B cell (primary cell): ENCODE measurements at regions not wholly inside any gene's neighbourhood (a gene's known extent, or its start where the extent isn't known, plus 50 kb on each side); places are given as distances from the start of the nearest gene placed in this dataset.

Experiments used
- ATAC-seq: fragments of 200-7000 bp; cut with Tn5 transposase; one replicate; pipeline ENCODE4 v1.10.0; 2021; ENCODE audit warnings: low read depth, mild to moderate bottlenecking, moderate number of reproducible peaks, moderate library complexity
- CTCF ChIA-PET: fragments of 350-600 bp; sonication (Branson Sonifier 250); formaldehyde crosslinking; loops from one replicate; lab custom pipeline; 2021; ENCODE audit warnings: antibody characterized with exemption, inconsistent platforms; lab: Charles Lee
- POLR2A ChIA-PET: fragments of 350-600 bp; sonication (Branson Sonifier 250); formaldehyde crosslinking; loops from one replicate; lab custom pipeline; 2021; ENCODE audit warnings: antibody characterized with exemption; lab: Charles Lee
- DNase-seq: peaks from one replicate; pipeline ENCODE4 v3.0.0; 2013
- H2AFZ ChIP-seq: 2 replicates; pipeline ENCODE4 v1.6.1; 2012; ENCODE audit warnings: mild to moderate bottlenecking, low read depth, low read length; ENCODE audit not compliant: insufficient read depth, poor library complexity, severe bottlenecking
- H3K27ac ChIP-seq, 2 donors: 1 replicate in 1 of 2; 2 replicates in 1 of 2; pipeline ENCODE4 v1.5.1; 2012 to 2013; ENCODE audit warnings: low read length in 2 of 2, mild to moderate bottlenecking in 2 of 2, moderate library complexity in 1 of 2
- H3K27me3 ChIP-seq, 4 experiments: fragments of 200-600 bp in 1 of 4; sonication (generic) in 1 of 4; replicated peaks in 1 of 4; 1 replicate in 2 of 4; 2 replicates in 2 of 4; pipeline versions ENCODE4 v1.6.1 to v1.7.0; 2013 to 2016; ENCODE audit warnings: low read length in 3 of 4, mild to moderate bottlenecking in 2 of 4, mixed read lengths in 1 of 4, moderate library complexity in 1 of 4; ENCODE audit not compliant: insufficient read depth in 4 of 4, control insufficient read depth in 3 of 4; ENCODE audit errors: control extremely low read depth in 1 of 4
- H3K36me3 ChIP-seq, 2 experiments: replicated peaks in 1 of 2; 1 replicate in 1 of 2; 2 replicates in 1 of 2; pipeline versions ENCODE4 v1.6.1 to v1.7.1; 2013; ENCODE audit warnings: low read length in 1 of 2; ENCODE audit not compliant: insufficient read depth in 2 of 2, control insufficient read depth in 1 of 2; ENCODE audit errors: control extremely low read depth in 1 of 2, extremely low read depth in 1 of 2
- H3K4me1 ChIP-seq, 2 donors: fragments of 200-600 bp in 1 of 2; sonication (generic) in 1 of 2; 1 replicate in 1 of 2; 2 replicates in 1 of 2; pipeline versions ENCODE4 v1.5.1 to v1.6.1; 2013 to 2017; ENCODE audit warnings: low read length in 2 of 2; ENCODE audit not compliant: control insufficient read depth in 2 of 2, insufficient read depth in 2 of 2
- H3K4me2 ChIP-seq: replicated peaks from 2 replicates; pipeline ENCODE3; 2012; ENCODE audit warnings: mild to moderate bottlenecking, low read depth, low read length; ENCODE audit not compliant: poor library complexity, severe bottlenecking
- H3K4me3 ChIP-seq, 5 experiments: fragments of 200-600 bp in 1 of 5; sonication (generic) in 1 of 5; 1 replicate in 3 of 5; 2 replicates in 2 of 5; pipeline versions ENCODE4 v1.5.1 to v1.7.0; 2011 to 2016; ENCODE audit warnings: low read length in 4 of 5, mild to moderate bottlenecking in 4 of 5, low read depth in 2 of 5, control low read depth in 1 of 5, moderate library complexity in 1 of 5; ENCODE audit not compliant: insufficient read depth in 1 of 5; ENCODE audit errors: control extremely low read depth in 1 of 5, extremely low read depth in 1 of 5
- H3K79me2 ChIP-seq: fragments of 200-600 bp; sonication (generic); one replicate; pipeline ENCODE4 v1.6.0; 2016; ENCODE audit warnings: low read length; ENCODE audit not compliant: control insufficient read depth, insufficient read depth
- H3K9ac ChIP-seq: fragments of 200-600 bp; sonication (generic); 2 replicates; pipeline ENCODE4 v1.6.1; 2017; ENCODE audit warnings: mild to moderate bottlenecking, low read length, moderate library complexity
- H3K9me3 ChIP-seq, 3 donors: one replicate each; pipeline versions ENCODE4 v1.6.1 to v1.7.1; 2013; ENCODE audit warnings: low read length in 2 of 3; ENCODE audit not compliant: control insufficient read depth in 2 of 3, insufficient read depth in 1 of 3; ENCODE audit errors: control extremely low read depth in 1 of 3
- H4K20me1 ChIP-seq: 2 replicates; pipeline ENCODE4 v1.6.0; 2012; ENCODE audit warnings: mild to moderate bottlenecking, low read length; ENCODE audit not compliant: insufficient read depth, control insufficient read depth, poor library complexity, severe bottlenecking
- H3K27ac Mint-ChIP-seq: one replicate; pipeline ENCODE4 v1.8.0; 2021; ENCODE audit warnings: mixed read lengths
- H3K27me3 Mint-ChIP-seq: one replicate; pipeline ENCODE4 v1.8.0; 2021; ENCODE audit warnings: mixed read lengths
- H3K4me1 Mint-ChIP-seq: one replicate; pipeline ENCODE4 v1.8.0; 2021; ENCODE audit warnings: mixed read lengths
- H3K4me3 Mint-ChIP-seq: one replicate; pipeline ENCODE4 v1.8.0; 2021; ENCODE audit warnings: mixed read lengths
- H3K9me3 Mint-ChIP-seq: one replicate; pipeline ENCODE4 v1.8.0; 2022; ENCODE audit warnings: mixed read lengths; ENCODE audit not compliant: insufficient read depth
- EZH2 ChIP-seq: IDR thresholded peaks from 2 replicates; pipeline ENCODE4 v1.6.1; 2012; ENCODE audit warnings: borderline replicate concordance, low read depth, mild to moderate bottlenecking, moderate library complexity, low read length; ENCODE audit not compliant: insufficient read depth, poor library complexity, severe bottlenecking
- WGBS: methylation state at CpG from one replicate; pipeline ENCODE4 v1.1.5; 2013; ENCODE audit warnings: missing lambda C conversion rate; ENCODE audit not compliant: insufficient coverage; 5-methylcytosine and 5-hydroxymethylcytosine counted together
- intact Hi-C: fragments of 100-400 bp; cut with micrococcal nuclease; formaldehyde crosslinking; loops from one replicate; pipeline ENCODE4 v1.10.0; 2022
- TF ChIP-seq, protein P1 (sequence below): fragments of 200-600 bp; IDR thresholded peaks from one replicate; pipeline ENCODE4 v1.8.0; 2022; ENCODE audit warnings: antibody characterized with exemption, mild to moderate bottlenecking

DNA sequence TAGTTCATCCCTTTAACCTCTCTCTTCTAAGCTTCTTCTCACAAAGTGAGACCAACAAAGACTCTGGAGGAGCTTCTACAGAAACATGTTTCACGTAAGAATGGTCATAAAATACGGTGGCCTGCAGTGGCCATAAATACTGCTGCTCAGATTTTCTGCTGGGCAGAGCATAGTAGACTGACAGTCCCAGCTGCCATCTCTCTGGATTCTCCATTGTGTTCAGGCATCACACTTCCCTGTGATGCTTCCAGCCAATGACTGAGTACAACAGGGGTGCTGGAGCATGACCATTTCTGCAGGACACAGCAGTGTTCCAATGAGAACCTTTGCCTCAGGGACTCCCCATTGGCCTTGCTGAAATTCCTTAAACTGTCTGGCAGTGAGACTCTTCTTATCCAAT lies 392.6 kb downstream of the MMUT start:
- Histone ChIP-seq H3K4me3 (no peak overlapping the region), H3K79me2 (no peaks in the 10 kb centered on the region), H3K27ac (no peak overlapping the region), H3K9ac (no peak overlapping the region), H3K4me1 (no peaks in the 10 kb centered on the region), H4K20me1 (no peaks in the 10 kb centered on the region), H3K27me3 (no peaks in the 10 kb centered on the region), H3K9me3 (peaks cover 0 to 2% (median 0%) of the 10 kb centered on the region in 3 donors), H3K4me2 (no peak overlapping the region), H2AFZ (no peak overlapping the region), H3K36me3 (no peaks in the 10 kb centered on the region)
- Mint-ChIP-seq H3K9me3 (peaks cover 5% of the 10 kb centered on the region), H3K4me3 (no peak overlapping the region), H3K27ac (no peak overlapping the region), H3K4me1 (no peaks in the 10 kb centered on the region), H3K27me3 (no peaks in the 10 kb centered on the region)
- TF ChIP-seq EZH2 = no peak
- TF ChIP-seq, protein P1, sequence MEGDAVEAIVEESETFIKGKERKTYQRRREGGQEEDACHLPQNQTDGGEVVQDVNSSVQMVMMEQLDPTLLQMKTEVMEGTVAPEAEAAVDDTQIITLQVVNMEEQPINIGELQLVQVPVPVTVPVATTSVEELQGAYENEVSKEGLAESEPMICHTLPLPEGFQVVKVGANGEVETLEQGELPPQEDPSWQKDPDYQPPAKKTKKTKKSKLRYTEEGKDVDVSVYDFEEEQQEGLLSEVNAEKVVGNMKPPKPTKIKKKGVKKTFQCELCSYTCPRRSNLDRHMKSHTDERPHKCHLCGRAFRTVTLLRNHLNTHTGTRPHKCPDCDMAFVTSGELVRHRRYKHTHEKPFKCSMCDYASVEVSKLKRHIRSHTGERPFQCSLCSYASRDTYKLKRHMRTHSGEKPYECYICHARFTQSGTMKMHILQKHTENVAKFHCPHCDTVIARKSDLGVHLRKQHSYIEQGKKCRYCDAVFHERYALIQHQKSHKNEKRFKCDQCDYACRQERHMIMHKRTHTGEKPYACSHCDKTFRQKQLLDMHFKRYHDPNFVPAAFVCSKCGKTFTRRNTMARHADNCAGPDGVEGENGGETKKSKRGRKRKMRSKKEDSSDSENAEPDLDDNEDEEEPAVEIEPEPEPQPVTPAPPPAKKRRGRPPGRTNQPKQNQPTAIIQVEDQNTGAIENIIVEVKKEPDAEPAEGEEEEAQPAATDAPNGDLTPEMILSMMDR = no peak
- ATAC-seq = no peak
- POLR2A ChIA-PET = no interaction called here
- 100% methylated on average over 2 of the region's 2 CpGs for WGBS
- no peak for DNase-seq
- intact Hi-C loops = no loop called here
- CTCF ChIA-PET = no interaction called here

DNA sequence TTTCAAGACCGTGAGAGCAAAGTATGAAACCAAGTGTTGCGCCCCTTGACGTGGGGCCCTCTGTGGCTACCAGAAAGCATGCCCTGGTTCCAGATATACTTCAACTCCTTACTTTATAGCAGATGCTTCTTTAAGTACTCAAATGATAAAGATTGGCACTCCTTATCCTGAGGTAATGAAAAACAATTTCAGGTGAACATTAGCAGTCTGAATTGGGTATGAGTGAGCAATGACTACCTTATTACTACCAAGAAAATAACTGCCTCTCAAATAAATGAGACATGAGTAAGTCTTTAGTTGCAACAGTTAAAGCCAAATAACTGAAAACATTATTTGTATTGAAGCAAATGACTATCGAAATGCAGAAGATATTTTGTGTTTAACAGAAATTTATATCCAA lies 408.7 kb downstream of the MMUT start:
- Histone ChIP-seq H3K79me2 (no peaks in the 10 kb centered on the region), H3K4me3 (no peak overlapping the region), H2AFZ (no peak overlapping the region), H3K4me2 (no peak overlapping the region), H3K4me1 (no peaks in the 10 kb centered on the region), H3K27me3 (no peaks in the 10 kb centered on the region), H3K9ac (no peak overlapping the region), H4K20me1 (no peaks in the 10 kb centered on the region), H3K36me3 (no peaks in the 10 kb centered on the region), H3K27ac (no peak overlapping the region), H3K9me3 (peaks cover 0 to 11% (median 0%) of the 10 kb centered on the region in 3 donors)
- H3K27me3 Mint-ChIP-seq = no peaks in the 10 kb centered on the region
- H3K4me1 Mint-ChIP-seq = no peaks in the 10 kb centered on the region
- no peak for TF ChIP-seq EZH2
- TF ChIP-seq, protein P1 = no peak
- DNase-seq (no peak), ATAC-seq (no peak)
- ChIA-PET POLR2A (no interaction called here), CTCF (no interaction called here)
- peaks cover 2% of the 10 kb centered on the region for H3K9me3 Mint-ChIP-seq
- intact Hi-C loops = no loop called here
- H3K27ac Mint-ChIP-seq = no peak overlapping the region
- no peak overlapping the region for H3K4me3 Mint-ChIP-seq
- 100% methylated on average over 1 of the region's 4 CpGs for WGBS
